C4-2B (cell line): ENCODE measurements at regions not wholly inside any gene's neighbourhood (a gene's known extent, or its start where the extent isn't known, plus 50 kb on each side); places are given as distances from the start of the nearest gene placed in this dataset.
"Not testable (repeated sequence)": the region's sequence is repeated elsewhere in the genome, so short reads cannot be mapped to it uniquely, and the experiment has no call there.

ENCODE experiments used
- H3K27ac ChIP-seq: fragments of 450-650 bp; 2 replicates; pipeline ENCODE4 v1.5.1; 2017
- CTCF ChIP-seq: fragments of 450-650 bp; conservative IDR thresholded peaks from 2 replicates; pipeline ENCODE4 v1.5.1; 2017; ENCODE audit warnings: mild to moderate bottlenecking
- ZFX ChIP-seq: fragments of 450-650 bp; IDR thresholded peaks from 2 replicates; pipeline ENCODE4 v1.6.1; 2017

- no peak overlapping the region for H3K27ac ChIP-seq
- TF ChIP-seq CTCF (no peak), ZFX (no peak)
Observed at GRCh38 chr1:209113521-209113920, 470.0 kb upstream of the CAMK1G start.

- no peak overlapping the region for H3K27ac ChIP-seq
- TF ChIP-seq ZFX (no peak), CTCF (no peak)
Observed at GRCh38 chr1:209116705-209117104, 466.8 kb upstream of the CAMK1G start.

- no peak overlapping the region for H3K27ac ChIP-seq
- TF ChIP-seq ZFX (no peak), CTCF (no peak)
Observed at GRCh38 chr1:209123601-209124000, 459.9 kb upstream of the CAMK1G start.

- not testable (repeated sequence) for H3K27ac ChIP-seq
Observed at GRCh38 chr1:209129091-209129490, 454.4 kb upstream of the CAMK1G start.

- no peak for TF ChIP-seq CTCF
- no peak for TF ChIP-seq ZFX
- H3K27ac ChIP-seq, result no peak overlapping the region
Observed at GRCh38 chr1:209130886-209131285, 452.6 kb upstream of the CAMK1G start.

- H3K27ac ChIP-seq, result no peak overlapping the region
- TF ChIP-seq ZFX, result no peak
- TF ChIP-seq CTCF, result no peak
Observed at GRCh38 chr1:209132736-209133467, 450.6 kb upstream of the CAMK1G start.

- no peak overlapping the region for H3K27ac ChIP-seq
- TF ChIP-seq CTCF (no peak), ZFX (no peak)
Observed at GRCh38 chr1:209134001-209134400, 449.5 kb upstream of the CAMK1G start.

GRCh38 chr1:209143916-209144315, 439.6 kb upstream of the CAMK1G start:
- no peak for TF ChIP-seq CTCF
- no peak overlapping the region for H3K27ac ChIP-seq
